Peyer's patch (tissue), 4 donors: ENCODE measurements at regions not wholly inside any gene's neighbourhood (a gene's known extent, or its start where the extent isn't known, plus 50 kb on each side); places are given as distances from the start of the nearest gene placed in this dataset.

Source experiments
- DNase-seq, 3 donors: peaks; one replicate each; pipeline ENCODE4 v3.0.0-alpha.2; 2017 to 2019
- H3K27ac ChIP-seq, 4 donors: fragments of 200-600 bp; sonication (generic); one replicate each; pipeline ENCODE4 v1.5.1; 2016 to 2019
- H3K27me3 ChIP-seq, 2 donors: fragments of 200-600 bp; sonication (generic); one replicate each; pipeline ENCODE4 v1.5.1; 2019
- H3K36me3 ChIP-seq, 3 donors: fragments of 200-600 bp; sonication (generic); one replicate each; pipeline ENCODE4 v1.5.1; 2016 to 2019
- H3K4me1 ChIP-seq, 4 donors: fragments of 200-600 bp; sonication (generic); one replicate each; pipeline ENCODE4 v1.5.1; 2016 to 2019
- H3K4me3 ChIP-seq, 4 donors: fragments of 200-600 bp; sonication (generic); 1 replicate in 3 of 4; 2 replicates in 1 of 4; pipeline ENCODE4 v1.5.1; 2016 to 2019; ENCODE audit warnings: mild to moderate bottlenecking in 1 of 4
- H3K9me3 ChIP-seq, 4 donors: fragments of 200-600 bp; sonication (generic); one replicate each; pipeline ENCODE4 v1.5.1; 2016 to 2019; ENCODE audit warnings: mild to moderate bottlenecking in 1 of 4
- CTCF ChIP-seq, 6 experiments: fragments of 450-650 bp in 4 of 6; fragments of 200-600 bp in 2 of 6; sonication (generic) in 1 of 6; IDR thresholded peaks; one replicate each; pipeline ENCODE4 v1.5.1; 2017 to 2019; ENCODE audit warnings: antibody characterized with exemption in 6 of 6, mild to moderate bottlenecking in 3 of 6, moderate library complexity in 1 of 6
- POLR2A ChIP-seq, 2 donors: fragments of 450-650 bp; IDR thresholded peaks; one replicate each; pipeline ENCODE4 v1.5.1; 2017; ENCODE audit warnings: antibody characterized with exemption in 2 of 2, mild to moderate bottlenecking in 2 of 2, moderate library complexity in 2 of 2

- H3K36me3 ChIP-seq = no peaks in the 10 kb centered on the region
- H3K27me3 ChIP-seq = no peaks in the 10 kb centered on the region
- no peak overlapping the region for H3K4me3 ChIP-seq
- no peaks in the 10 kb centered on the region for H3K4me1 ChIP-seq
- TF ChIP-seq POLR2A (IDR thresholded peaks at IDR 0.05) (no peak), CTCF (IDR thresholded peaks at IDR 0.05) (no peak)
- no peak for DNase-seq
- no peak overlapping the region for H3K27ac ChIP-seq
- H3K9me3 ChIP-seq = peaks cover 0 to 6% (median 0%) of the 10 kb centered on the region in 4 donors
Observed at GRCh38 chr13:85204668-85205344, 594.4 kb downstream of the SLITRK6 start.

- Histone ChIP-seq H3K9me3 (peaks cover 0 to 3% (median 0%) of the 10 kb centered on the region in 4 donors), H3K4me1 (no peaks in the 10 kb centered on the region), H3K27me3 (no peaks in the 10 kb centered on the region), H3K27ac (no peak overlapping the region), H3K36me3 (no peaks in the 10 kb centered on the region), H3K4me3 (no peak overlapping the region)
- TF ChIP-seq POLR2A (IDR thresholded peaks at IDR 0.05) = no peak
- no peak for TF ChIP-seq CTCF (IDR thresholded peaks at IDR 0.05)
- no peak for DNase-seq
Observed at GRCh38 chr13:85197431-85197830, 601.8 kb downstream of the SLITRK6 start.

GRCh38 chr13:85194482-85194881 is 604.7 kb downstream of the SLITRK6 start:
- TF ChIP-seq CTCF (IDR thresholded peaks at IDR 0.05) (no peak), POLR2A (IDR thresholded peaks at IDR 0.05) (no peak)
- Histone ChIP-seq H3K27me3 (no peaks in the 10 kb centered on the region), H3K27ac (no peak overlapping the region), H3K36me3 (no peaks in the 10 kb centered on the region), H3K4me1 (no peaks in the 10 kb centered on the region), H3K4me3 (no peak overlapping the region), H3K9me3 (peaks cover 0 to 3% (median 0%) of the 10 kb centered on the region in 4 donors)
- no peak for DNase-seq

GRCh38 chr13:85191996-85192718 is 607.1 kb downstream of the SLITRK6 start:
- no peak overlapping the region for H3K4me3 ChIP-seq
- TF ChIP-seq POLR2A (IDR thresholded peaks at IDR 0.05) = no peak
- no peak for TF ChIP-seq CTCF (IDR thresholded peaks at IDR 0.05)
- peaks cover 0 to 3% (median 0%) of the 10 kb centered on the region in 4 donors for H3K9me3 ChIP-seq
- H3K27ac ChIP-seq = no peak overlapping the region
- H3K4me1 ChIP-seq = no peaks in the 10 kb centered on the region
- no peaks in the 10 kb centered on the region for H3K27me3 ChIP-seq
- no peak for DNase-seq
- no peaks in the 10 kb centered on the region for H3K36me3 ChIP-seq

GRCh38 chr13:85186356-85187045 is 612.7 kb downstream of the SLITRK6 start:
- no peaks in the 10 kb centered on the region for H3K9me3 ChIP-seq
- no peak for TF ChIP-seq CTCF (IDR thresholded peaks at IDR 0.05)
- no peak for TF ChIP-seq POLR2A (IDR thresholded peaks at IDR 0.05)
- no peaks in the 10 kb centered on the region for H3K36me3 ChIP-seq
- DNase-seq = no peak
- no peaks in the 10 kb centered on the region for H3K27me3 ChIP-seq
- H3K27ac ChIP-seq = no peak overlapping the region
- H3K4me1 ChIP-seq = no peaks in the 10 kb centered on the region
- no peak overlapping the region for H3K4me3 ChIP-seq
